ENCODE measurements at regions not wholly inside any gene's neighbourhood (a gene's known extent, or its start where the extent isn't known, plus 50 kb on each side); places are given as distances from the start of the nearest gene placed in this dataset.
"Not testable (repeated sequence)": the region's sequence is repeated elsewhere in the genome, so short reads cannot be mapped to it uniquely, and the experiment has no call there.

GRCh38 chr20:51928931-51929330 is 126.6 kb upstream of the SALL4 start:
- Histone ChIP-seq H3K27me3 (ENCODE audit: insufficient read depth, low read depth, low read length) (no peaks in the 10 kb centered on the region), H3K4me3 (ENCODE audit: low read length) (no peak overlapping the region), H3K27ac (ENCODE audit: low read length) (no peak overlapping the region), H3F3A (ENCODE audit: insufficient read depth, low read length, poor library complexity, severe bottlenecking) (no peaks in the 10 kb centered on the region), H2AFZ (ENCODE audit: low read depth, low read length) (no peak overlapping the region), H3K9ac (ENCODE audit: low read length) (no peak overlapping the region), H3K9me3 (ENCODE audit: low read length) (no peaks in the 10 kb centered on the region), H3K4me2 (ENCODE audit: low read length) (no peak overlapping the region), H3K79me2 (replicated peaks; ENCODE audit: insufficient read depth, low read length) (no peaks in the 10 kb centered on the region), H4K20me1 (ENCODE audit: insufficient read depth) (no peaks in the 10 kb centered on the region), H3K36me3 (ENCODE audit: insufficient read depth, low read length) (no peaks in the 10 kb centered on the region), H3K9me2 (ENCODE audit: insufficient read depth, low read length) (no peaks in the 10 kb centered on the region)
- TF ChIP-seq, protein P1, sequence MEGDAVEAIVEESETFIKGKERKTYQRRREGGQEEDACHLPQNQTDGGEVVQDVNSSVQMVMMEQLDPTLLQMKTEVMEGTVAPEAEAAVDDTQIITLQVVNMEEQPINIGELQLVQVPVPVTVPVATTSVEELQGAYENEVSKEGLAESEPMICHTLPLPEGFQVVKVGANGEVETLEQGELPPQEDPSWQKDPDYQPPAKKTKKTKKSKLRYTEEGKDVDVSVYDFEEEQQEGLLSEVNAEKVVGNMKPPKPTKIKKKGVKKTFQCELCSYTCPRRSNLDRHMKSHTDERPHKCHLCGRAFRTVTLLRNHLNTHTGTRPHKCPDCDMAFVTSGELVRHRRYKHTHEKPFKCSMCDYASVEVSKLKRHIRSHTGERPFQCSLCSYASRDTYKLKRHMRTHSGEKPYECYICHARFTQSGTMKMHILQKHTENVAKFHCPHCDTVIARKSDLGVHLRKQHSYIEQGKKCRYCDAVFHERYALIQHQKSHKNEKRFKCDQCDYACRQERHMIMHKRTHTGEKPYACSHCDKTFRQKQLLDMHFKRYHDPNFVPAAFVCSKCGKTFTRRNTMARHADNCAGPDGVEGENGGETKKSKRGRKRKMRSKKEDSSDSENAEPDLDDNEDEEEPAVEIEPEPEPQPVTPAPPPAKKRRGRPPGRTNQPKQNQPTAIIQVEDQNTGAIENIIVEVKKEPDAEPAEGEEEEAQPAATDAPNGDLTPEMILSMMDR (IDR thresholded peaks at IDR 0.05; ENCODE audit: poor library complexity, severe bottlenecking): no peak
- TF ChIP-seq TAF1 (IDR thresholded peaks at IDR 0.05; ENCODE audit: low read depth) (no peak), RAD21 (conservative IDR thresholded peaks at IDR 0.05) (no peak), POLR2AphosphoS5 (IDR thresholded peaks at IDR 0.05) (no peak), SMC3 (conservative IDR thresholded peaks at IDR 0.05; ENCODE audit: poor library complexity) (no peak), EZH2 (IDR thresholded peaks at IDR 0.05; ENCODE audit: borderline replicate concordance, insufficient read depth, low read length, poor library complexity, severe bottlenecking) (no peak), MXI1 (conservative IDR thresholded peaks at IDR 0.05; ENCODE audit: poor library complexity, severe bottlenecking) (no peak)

GRCh38 chr20:51927970-51928369 is 125.6 kb upstream of the SALL4 start:
- not testable (repeated sequence) for H3K79me2 ChIP-seq (replicated peaks; ENCODE audit: insufficient read depth, low read length); H4K20me1 ChIP-seq (ENCODE audit: insufficient read depth); H3K27ac ChIP-seq (ENCODE audit: low read length); H3K4me2 ChIP-seq (ENCODE audit: low read length); H2AFZ ChIP-seq (ENCODE audit: low read depth, low read length); H3K9ac ChIP-seq (ENCODE audit: low read length); H3F3A ChIP-seq (ENCODE audit: insufficient read depth, low read length, poor library complexity, severe bottlenecking); H3K27me3 ChIP-seq (ENCODE audit: insufficient read depth, low read depth, low read length); H3K9me3 ChIP-seq (ENCODE audit: low read length); H3K4me3 ChIP-seq (ENCODE audit: low read length); H3K36me3 ChIP-seq (ENCODE audit: insufficient read depth, low read length); H3K9me2 ChIP-seq (ENCODE audit: insufficient read depth, low read length)

- Histone ChIP-seq H3K27ac (ENCODE audit: low read length) (no peak overlapping the region), H3K9me2 (ENCODE audit: insufficient read depth, low read length) (no peaks in the 10 kb centered on the region), H3F3A (ENCODE audit: insufficient read depth, low read length, poor library complexity, severe bottlenecking) (no peaks in the 10 kb centered on the region), H3K9ac (ENCODE audit: low read length) (no peak overlapping the region), H3K9me3 (ENCODE audit: low read length) (no peaks in the 10 kb centered on the region), H3K4me2 (ENCODE audit: low read length) (no peak overlapping the region), H4K20me1 (ENCODE audit: insufficient read depth) (no peaks in the 10 kb centered on the region), H3K4me3 (ENCODE audit: low read length) (no peak overlapping the region), H3K79me2 (replicated peaks; ENCODE audit: insufficient read depth, low read length) (no peaks in the 10 kb centered on the region), H3K27me3 (ENCODE audit: insufficient read depth, low read depth, low read length) (no peaks in the 10 kb centered on the region), H2AFZ (ENCODE audit: low read depth, low read length) (no peak overlapping the region), H3K36me3 (ENCODE audit: insufficient read depth, low read length) (no peaks in the 10 kb centered on the region)
- no peak for TF ChIP-seq POLR2AphosphoS5 (IDR thresholded peaks at IDR 0.05)
- TF ChIP-seq, protein P1 (IDR thresholded peaks at IDR 0.05; ENCODE audit: poor library complexity, severe bottlenecking): no peak
- TF ChIP-seq EZH2 (IDR thresholded peaks at IDR 0.05; ENCODE audit: borderline replicate concordance, insufficient read depth, low read length, poor library complexity, severe bottlenecking): no peak
- TF ChIP-seq, protein P2, sequence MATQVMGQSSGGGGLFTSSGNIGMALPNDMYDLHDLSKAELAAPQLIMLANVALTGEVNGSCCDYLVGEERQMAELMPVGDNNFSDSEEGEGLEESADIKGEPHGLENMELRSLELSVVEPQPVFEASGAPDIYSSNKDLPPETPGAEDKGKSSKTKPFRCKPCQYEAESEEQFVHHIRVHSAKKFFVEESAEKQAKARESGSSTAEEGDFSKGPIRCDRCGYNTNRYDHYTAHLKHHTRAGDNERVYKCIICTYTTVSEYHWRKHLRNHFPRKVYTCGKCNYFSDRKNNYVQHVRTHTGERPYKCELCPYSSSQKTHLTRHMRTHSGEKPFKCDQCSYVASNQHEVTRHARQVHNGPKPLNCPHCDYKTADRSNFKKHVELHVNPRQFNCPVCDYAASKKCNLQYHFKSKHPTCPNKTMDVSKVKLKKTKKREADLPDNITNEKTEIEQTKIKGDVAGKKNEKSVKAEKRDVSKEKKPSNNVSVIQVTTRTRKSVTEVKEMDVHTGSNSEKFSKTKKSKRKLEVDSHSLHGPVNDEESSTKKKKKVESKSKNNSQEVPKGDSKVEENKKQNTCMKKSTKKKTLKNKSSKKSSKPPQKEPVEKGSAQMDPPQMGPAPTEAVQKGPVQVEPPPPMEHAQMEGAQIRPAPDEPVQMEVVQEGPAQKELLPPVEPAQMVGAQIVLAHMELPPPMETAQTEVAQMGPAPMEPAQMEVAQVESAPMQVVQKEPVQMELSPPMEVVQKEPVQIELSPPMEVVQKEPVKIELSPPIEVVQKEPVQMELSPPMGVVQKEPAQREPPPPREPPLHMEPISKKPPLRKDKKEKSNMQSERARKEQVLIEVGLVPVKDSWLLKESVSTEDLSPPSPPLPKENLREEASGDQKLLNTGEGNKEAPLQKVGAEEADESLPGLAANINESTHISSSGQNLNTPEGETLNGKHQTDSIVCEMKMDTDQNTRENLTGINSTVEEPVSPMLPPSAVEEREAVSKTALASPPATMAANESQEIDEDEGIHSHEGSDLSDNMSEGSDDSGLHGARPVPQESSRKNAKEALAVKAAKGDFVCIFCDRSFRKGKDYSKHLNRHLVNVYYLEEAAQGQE (IDR thresholded peaks at IDR 0.05; ENCODE audit: borderline replicate concordance): no peak
- TF ChIP-seq MXI1 (conservative IDR thresholded peaks at IDR 0.05; ENCODE audit: poor library complexity, severe bottlenecking): no peak
- TF ChIP-seq EP300 (conservative IDR thresholded peaks at IDR 0.05; ENCODE audit: poor library complexity, severe bottlenecking): no peak
- no peak for TF ChIP-seq RAD21 (conservative IDR thresholded peaks at IDR 0.05)
- no peak for TF ChIP-seq TAF1 (IDR thresholded peaks at IDR 0.05; ENCODE audit: low read depth)
- no peak for TF ChIP-seq SMC3 (conservative IDR thresholded peaks at IDR 0.05; ENCODE audit: poor library complexity)
These were observed 124.5 kb upstream of the SALL4 start for GRCh38 chr20:51926670-51927305.

All from neural cell (in vitro differentiated cells).